ENCODE measurements at regions not wholly inside any gene's neighbourhood (a gene's known extent, or its start where the extent isn't known, plus 50 kb on each side); places are given as distances from the start of the nearest gene placed in this dataset.

DNA sequence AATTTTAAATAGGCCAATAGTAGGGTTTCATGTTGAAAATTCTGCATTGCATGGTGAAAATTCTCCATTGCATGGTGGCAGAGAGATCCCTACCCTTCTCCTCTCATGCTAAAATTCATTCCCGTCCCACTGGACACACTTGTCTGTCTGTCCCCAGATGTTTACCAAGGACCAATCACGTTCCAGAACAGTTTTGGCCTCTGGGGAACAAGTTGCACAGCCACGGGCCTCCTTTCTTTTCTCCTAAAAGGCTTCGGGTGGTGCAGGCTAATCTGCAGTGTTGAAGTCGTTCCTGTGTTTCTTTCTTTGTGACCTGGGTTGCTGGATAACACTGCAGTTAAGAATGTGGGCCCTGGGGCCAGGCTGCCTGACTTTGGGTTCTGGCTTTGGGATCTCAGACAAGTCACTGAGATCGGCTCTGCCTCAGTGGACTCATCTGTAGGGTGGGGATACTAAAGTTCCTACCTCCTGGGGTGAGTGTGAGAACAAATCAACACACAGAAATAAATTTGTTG is 113.1 kb upstream of the FAM204A start:
- in situ Hi-C loops (cut with HindIII; ENCODE audit: low sequenced_read_pairs) = no loop called here
- no peak overlapping the region for H3K4me3 ChIP-seq (ENCODE audit: low read depth, low read length)
- no peak for DNase-seq (ENCODE audit: low read depth, low spot score)
- TF ChIP-seq, protein P1, sequence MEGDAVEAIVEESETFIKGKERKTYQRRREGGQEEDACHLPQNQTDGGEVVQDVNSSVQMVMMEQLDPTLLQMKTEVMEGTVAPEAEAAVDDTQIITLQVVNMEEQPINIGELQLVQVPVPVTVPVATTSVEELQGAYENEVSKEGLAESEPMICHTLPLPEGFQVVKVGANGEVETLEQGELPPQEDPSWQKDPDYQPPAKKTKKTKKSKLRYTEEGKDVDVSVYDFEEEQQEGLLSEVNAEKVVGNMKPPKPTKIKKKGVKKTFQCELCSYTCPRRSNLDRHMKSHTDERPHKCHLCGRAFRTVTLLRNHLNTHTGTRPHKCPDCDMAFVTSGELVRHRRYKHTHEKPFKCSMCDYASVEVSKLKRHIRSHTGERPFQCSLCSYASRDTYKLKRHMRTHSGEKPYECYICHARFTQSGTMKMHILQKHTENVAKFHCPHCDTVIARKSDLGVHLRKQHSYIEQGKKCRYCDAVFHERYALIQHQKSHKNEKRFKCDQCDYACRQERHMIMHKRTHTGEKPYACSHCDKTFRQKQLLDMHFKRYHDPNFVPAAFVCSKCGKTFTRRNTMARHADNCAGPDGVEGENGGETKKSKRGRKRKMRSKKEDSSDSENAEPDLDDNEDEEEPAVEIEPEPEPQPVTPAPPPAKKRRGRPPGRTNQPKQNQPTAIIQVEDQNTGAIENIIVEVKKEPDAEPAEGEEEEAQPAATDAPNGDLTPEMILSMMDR (IDR thresholded peaks at IDR 0.05; ENCODE audit: low read depth, low read length) = no peak

DNA sequence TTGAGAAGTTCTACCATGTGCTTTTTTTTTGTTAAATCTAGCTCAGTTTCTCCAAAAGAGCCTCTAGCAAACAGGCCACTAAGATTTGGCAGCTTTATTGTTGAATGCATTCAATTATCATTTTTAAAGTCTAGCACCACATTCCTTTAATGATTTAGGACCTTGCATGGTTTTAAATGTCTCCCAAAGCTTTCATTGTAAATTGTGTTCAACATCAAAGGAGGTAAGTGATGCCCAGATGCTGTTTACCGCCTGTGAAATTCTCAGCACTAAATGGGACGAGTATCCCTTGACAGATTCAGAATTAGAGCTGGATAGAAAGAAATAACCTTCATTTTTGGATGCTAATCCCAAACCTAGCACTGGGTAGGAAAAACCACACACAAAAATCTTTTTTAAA is 112.1 kb upstream of the FAM204A start:
- in situ Hi-C loops (cut with HindIII; ENCODE audit: low sequenced_read_pairs) = no loop called here
- no peak for DNase-seq (ENCODE audit: low read depth, low spot score)
- no peak overlapping the region for H3K4me3 ChIP-seq (ENCODE audit: low read depth, low read length)
- TF ChIP-seq, protein P1 (IDR thresholded peaks at IDR 0.05; ENCODE audit: low read depth, low read length) = no peak

DNA sequence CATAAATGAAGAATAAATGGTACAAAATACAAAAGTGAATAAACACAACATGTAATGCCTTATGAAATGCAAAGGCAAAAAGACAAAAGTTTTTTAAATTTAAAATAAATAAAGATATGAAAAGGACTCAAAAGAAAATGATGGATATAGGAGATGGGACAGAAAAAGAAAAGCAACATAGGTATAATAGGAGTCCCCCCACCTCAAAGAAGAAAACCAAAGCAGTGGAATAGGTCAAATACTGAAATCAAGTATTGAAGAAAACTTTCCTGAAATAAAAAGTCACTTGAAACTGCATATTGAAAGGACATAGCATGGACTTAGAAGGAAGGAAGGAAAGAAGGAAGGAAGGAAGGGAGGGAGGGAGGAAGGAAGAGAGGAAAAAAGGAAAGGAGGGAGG is 110.0 kb upstream of the FAM204A start:
- no peak for DNase-seq (ENCODE audit: low read depth, low spot score)
- in situ Hi-C loops (cut with HindIII; ENCODE audit: low sequenced_read_pairs) = no loop called here
- H3K4me3 ChIP-seq (ENCODE audit: low read depth, low read length) = no peak overlapping the region
- TF ChIP-seq, protein P1 (IDR thresholded peaks at IDR 0.05; ENCODE audit: low read depth, low read length) = no peak

DNA sequence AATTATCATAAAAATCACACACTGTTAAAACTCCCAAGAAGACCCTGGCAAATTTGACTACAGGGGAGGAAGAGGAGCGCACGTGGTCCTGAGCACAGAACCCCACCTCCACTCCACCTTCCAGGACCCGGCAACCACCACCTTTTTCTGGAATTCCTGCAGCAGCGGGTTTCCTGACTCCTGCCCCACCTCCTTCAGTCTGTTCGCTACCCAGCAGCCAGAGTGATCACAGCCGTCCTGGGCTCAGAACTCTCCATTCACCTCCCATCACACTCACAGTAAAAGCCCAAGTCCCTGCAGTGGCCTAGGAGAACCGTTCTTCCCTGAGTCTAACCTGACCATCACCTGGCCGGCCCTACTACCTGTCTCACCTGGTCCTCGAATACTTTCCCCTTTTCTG is 107.4 kb upstream of the FAM204A start:
- no peak for DNase-seq (ENCODE audit: low read depth, low spot score)
- TF ChIP-seq, protein P1 (IDR thresholded peaks at IDR 0.05; ENCODE audit: low read depth, low read length) = no peak
- H3K4me3 ChIP-seq (ENCODE audit: low read depth, low read length) = no peak overlapping the region
- in situ Hi-C loops (cut with HindIII; ENCODE audit: low sequenced_read_pairs) = no loop called here

DNA sequence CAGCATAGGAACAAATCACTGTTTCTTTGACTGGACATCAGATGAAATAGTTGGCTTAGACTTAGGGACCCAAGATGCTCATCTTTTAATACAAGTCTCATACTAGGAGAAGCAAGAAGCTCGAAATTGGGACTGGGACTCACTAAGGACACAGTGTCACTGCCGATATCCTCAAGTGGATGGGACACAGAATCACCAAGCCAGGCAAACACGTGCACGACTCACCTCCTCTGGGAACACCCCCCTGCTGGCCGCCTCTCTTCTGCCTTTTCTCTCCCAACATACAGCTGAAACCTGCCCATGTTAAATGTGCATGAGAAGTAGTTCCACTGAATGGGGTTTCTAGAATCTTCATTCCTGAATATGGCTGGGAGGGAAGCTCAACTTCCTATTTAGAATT is 106.6 kb upstream of the FAM204A start:
- DNase-seq (ENCODE audit: low read depth, low spot score) = no peak
- in situ Hi-C loops (cut with HindIII; ENCODE audit: low sequenced_read_pairs) = no loop called here
- TF ChIP-seq, protein P1 (IDR thresholded peaks at IDR 0.05; ENCODE audit: low read depth, low read length) = no peak
- no peak overlapping the region for H3K4me3 ChIP-seq (ENCODE audit: low read depth, low read length)

DNA sequence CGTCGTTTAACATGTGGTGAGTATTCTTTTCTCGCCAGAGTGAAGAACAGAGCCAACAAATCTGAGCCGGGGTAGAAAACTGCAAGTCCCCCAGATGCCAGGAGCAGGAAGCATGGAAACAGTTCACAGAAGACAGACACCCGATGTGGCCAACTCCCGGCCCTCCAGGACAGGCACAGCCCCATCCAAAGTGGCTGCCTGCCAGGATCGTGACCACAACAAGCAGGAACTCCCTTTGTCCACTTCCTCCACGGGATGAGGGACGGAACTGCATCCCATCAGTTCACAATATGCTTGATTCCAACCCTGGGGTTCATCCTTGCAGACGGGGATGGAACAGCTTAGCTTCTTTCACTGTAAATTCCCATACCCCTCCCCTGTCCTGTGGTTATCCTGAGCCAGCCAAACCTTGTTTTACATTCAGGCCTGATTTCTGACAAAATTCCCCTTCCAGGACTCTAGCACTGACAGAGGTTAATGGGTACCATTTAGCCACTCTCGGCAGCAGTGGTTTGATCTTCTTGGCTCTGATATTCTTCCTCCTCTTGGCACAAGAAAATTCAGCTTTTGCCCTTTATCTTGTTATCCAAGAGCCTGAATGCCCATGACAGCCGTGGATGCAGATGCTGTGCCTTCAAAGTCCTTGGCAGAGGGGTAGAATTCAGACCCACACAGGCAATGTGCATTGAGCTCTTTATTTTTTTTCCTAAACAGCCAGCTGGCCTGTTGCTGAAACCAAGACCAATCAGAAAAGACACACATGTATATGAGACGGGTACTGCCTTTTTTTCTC is 105.5 kb upstream of the FAM204A start:
- H3K4me3 ChIP-seq (ENCODE audit: low read depth, low read length) = no peak overlapping the region
- in situ Hi-C loops (cut with HindIII; ENCODE audit: low sequenced_read_pairs) = no loop called here
- TF ChIP-seq, protein P1 (IDR thresholded peaks at IDR 0.05; ENCODE audit: low read depth, low read length) = no peak
- DNase-seq (ENCODE audit: low read depth, low spot score) = no peak
